GM23248 (cell line): ENCODE measurements at regions not wholly inside any gene's neighbourhood (a gene's known extent, or its start where the extent isn't known, plus 50 kb on each side); places are given as distances from the start of the nearest gene placed in this dataset.

ENCODE experiments used
- DNase-seq: peaks from one replicate; pipeline ENCODE4 v3.0.0-alpha.2; 2015
- H2AFZ ChIP-seq: fragments of 200-600 bp; sonication (generic); 2 replicates; pipeline ENCODE4 v1.6.1; 2016; ENCODE audit warnings: antibody characterized with exemption
- H3F3A ChIP-seq: fragments of 200-600 bp; sonication (generic); 2 replicates; pipeline ENCODE4 v1.6.1; 2016; ENCODE audit warnings: mild to moderate bottlenecking, antibody characterized with exemption, mixed run types; ENCODE audit not compliant: insufficient read depth
- H3K27ac ChIP-seq: fragments of 200-600 bp; sonication (generic); 2 replicates; pipeline ENCODE4 v1.5.1; 2016; ENCODE audit warnings: mild to moderate bottlenecking
- H3K27me3 ChIP-seq: fragments of 200-600 bp; sonication (generic); replicated peaks from 2 replicates; pipeline ENCODE4 v1.6.1; 2016; ENCODE audit warnings: mild to moderate bottlenecking; ENCODE audit not compliant: insufficient read depth
- H3K36me3 ChIP-seq: fragments of 200-600 bp; sonication (generic); 2 replicates; pipeline ENCODE4 v1.6.1; 2016; ENCODE audit warnings: low read depth, mild to moderate bottlenecking
- H3K4me1 ChIP-seq: fragments of 200-600 bp; sonication (generic); 2 replicates; pipeline ENCODE4 v1.6.1; 2016; ENCODE audit warnings: mild to moderate bottlenecking; ENCODE audit not compliant: insufficient read depth
- H3K4me2 ChIP-seq: fragments of 200-600 bp; sonication (generic); one replicate; pipeline ENCODE4 v1.6.1; 2016; ENCODE audit warnings: mild to moderate bottlenecking; ENCODE audit not compliant: unreplicated experiment
- H3K4me3 ChIP-seq: fragments of 200-600 bp; sonication (generic); 2 replicates; pipeline ENCODE4 v1.5.1; 2016; ENCODE audit warnings: mild to moderate bottlenecking
- H3K79me2 ChIP-seq: fragments of 200-600 bp; sonication (generic); 2 replicates; pipeline ENCODE4 v1.6.1; 2016; ENCODE audit warnings: mild to moderate bottlenecking; ENCODE audit not compliant: insufficient read depth
- H3K9ac ChIP-seq: fragments of 200-600 bp; sonication (generic); 2 replicates; pipeline ENCODE4 v1.6.1; 2016; ENCODE audit warnings: mild to moderate bottlenecking
- H3K9me2 ChIP-seq: fragments of 200-600 bp; sonication (generic); 2 replicates; pipeline ENCODE4 v1.6.1; 2016; ENCODE audit warnings: mixed run types, mild to moderate bottlenecking, moderate library complexity; ENCODE audit not compliant: insufficient read depth
- H3K9me3 ChIP-seq: fragments of 200-600 bp; sonication (generic); one replicate; pipeline ENCODE4 v1.6.1; 2017; ENCODE audit warnings: low read depth
- H4K20me1 ChIP-seq: fragments of 200-600 bp; sonication (generic); 2 replicates; pipeline ENCODE4 v1.6.0; 2016; ENCODE audit not compliant: insufficient read depth
- EZH2 ChIP-seq: fragments of 200-600 bp; sonication (generic); IDR thresholded peaks from 2 replicates; pipeline ENCODE4 v1.6.1; 2018; ENCODE audit warnings: antibody characterized with exemption, mild to moderate bottlenecking; ENCODE audit not compliant: insufficient read depth, poor library complexity, severe bottlenecking
- EZH2phosphoT487 ChIP-seq: fragments of 200-600 bp; sonication (generic); IDR thresholded peaks from 2 replicates; pipeline ENCODE4 v1.6.1; 2018; ENCODE audit warnings: antibody characterized with exemption, moderate library complexity, mild to moderate bottlenecking, low read depth; ENCODE audit not compliant: insufficient read depth
- whole genome bisulfite sequencing, 2 experiments: methylation state at CpG; one replicate each; pipeline ENCODE4 v1.1.6; 2015 to 2017; ENCODE audit warnings: low lambda C conversion rate in 2 of 2, low coverage in 1 of 2; ENCODE audit errors: missing lambda C conversion rate in 2 of 2; 5-methylcytosine and 5-hydroxymethylcytosine counted together
- in situ Hi-C: fragments of 300-500 bp; cut with MboI; formaldehyde crosslinking; loops from 2 replicates; pipeline ENCODE4 v1.15.0; 2020

DNA sequence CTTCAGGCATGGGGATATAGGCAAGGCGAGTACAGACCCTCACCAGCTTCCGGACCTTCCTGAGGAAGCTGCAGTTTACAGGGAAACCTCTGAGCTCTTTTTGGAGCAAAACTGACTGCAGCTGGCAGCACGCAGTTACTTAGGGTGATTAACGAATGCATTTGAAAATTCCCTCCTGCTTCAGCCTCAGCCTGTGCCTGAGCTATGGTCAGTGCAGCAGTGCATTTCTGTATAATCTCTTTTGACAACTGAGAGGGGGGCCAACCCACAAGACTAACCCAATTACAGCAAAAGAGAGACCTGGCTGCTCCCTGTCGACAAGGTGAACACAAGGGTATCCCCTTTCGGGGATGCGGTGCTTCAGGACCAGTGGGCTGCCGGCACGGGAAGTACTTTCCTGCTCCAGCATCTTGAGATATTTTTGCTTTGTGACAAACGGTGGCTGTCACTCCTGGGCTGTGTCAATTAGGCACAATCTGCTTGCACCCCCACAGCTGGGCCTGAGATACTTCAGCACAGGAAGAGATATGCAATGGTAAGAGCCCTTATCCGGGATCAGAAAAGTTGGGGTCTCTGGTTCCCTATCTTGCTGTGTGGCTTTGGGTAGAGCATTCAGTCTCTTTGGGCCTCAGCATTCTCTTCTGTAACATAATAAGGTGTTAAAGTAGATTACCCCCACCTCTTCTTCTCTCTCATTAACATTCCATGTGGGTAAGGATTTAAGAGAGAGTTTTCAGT, 141.0 kb downstream of the TMEM17 start:
- Histone ChIP-seq H3K9me3 (no peaks in the 10 kb centered on the region), H2AFZ (no peak overlapping the region), H3K36me3 (no peaks in the 10 kb centered on the region), H3K27me3 (no peaks in the 10 kb centered on the region; the same call in 1 of the 2 replicates), H3K79me2 (no peaks in the 10 kb centered on the region), H3K4me1 (no peaks in the 10 kb centered on the region), H3K27ac (no peak overlapping the region), H3F3A (no peaks in the 10 kb centered on the region), H3K9ac (no peak overlapping the region), H3K4me2 (no peak overlapping the region), H4K20me1 (no peaks in the 10 kb centered on the region), H3K4me3 (no peak overlapping the region), H3K9me2 (no peaks in the 10 kb centered on the region)
- 62 to 64% methylated on average over 11 of the region's 11 CpGs for WGBS, 2 experiments
- DNase-seq: no peak
- TF ChIP-seq EZH2phosphoT487: no peak
- TF ChIP-seq EZH2: no peak
- in situ Hi-C loops: no loop called here

DNA sequence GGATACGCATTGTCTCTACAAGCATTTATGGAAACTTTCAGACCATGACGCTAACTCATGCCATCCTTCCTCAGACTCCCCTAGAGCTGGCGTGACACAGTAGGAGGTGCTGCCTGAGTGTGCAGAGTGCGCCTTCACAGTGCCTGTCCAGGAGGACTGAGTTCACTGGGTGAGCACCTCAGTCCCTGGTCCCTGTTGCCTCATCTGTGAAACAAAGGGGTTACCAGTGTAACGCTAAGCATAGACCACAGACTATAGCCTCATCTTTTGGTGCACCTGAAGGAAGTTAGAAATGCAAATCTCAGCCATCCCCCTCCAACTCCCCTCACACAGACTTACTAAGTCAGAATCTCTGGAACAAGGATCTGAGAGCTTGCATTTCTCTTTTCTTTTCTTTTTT, 142.8 kb downstream of the TMEM17 start:
- no peak overlapping the region for H3K4me3 ChIP-seq
- H3K79me2 ChIP-seq: no peaks in the 10 kb centered on the region
- 74 to 78% methylated on average over 5 of the region's 5 CpGs for WGBS, 2 experiments
- H3F3A ChIP-seq: no peaks in the 10 kb centered on the region
- no peaks in the 10 kb centered on the region for H3K36me3 ChIP-seq
- no peak overlapping the region for H3K4me2 ChIP-seq
- no peaks in the 10 kb centered on the region for H3K9me2 ChIP-seq
- no peaks in the 10 kb centered on the region for H4K20me1 ChIP-seq
- no peaks in the 10 kb centered on the region; the same call in 1 of the 2 replicates for H3K27me3 ChIP-seq
- H3K9ac ChIP-seq: no peak overlapping the region
- no peak for DNase-seq
- no peaks in the 10 kb centered on the region for H3K9me3 ChIP-seq
- no peak overlapping the region for H2AFZ ChIP-seq
- no peak overlapping the region for H3K27ac ChIP-seq
- no peak for TF ChIP-seq EZH2phosphoT487
- TF ChIP-seq EZH2: no peak
- in situ Hi-C loops: no loop called here
- no peaks in the 10 kb centered on the region for H3K4me1 ChIP-seq

DNA sequence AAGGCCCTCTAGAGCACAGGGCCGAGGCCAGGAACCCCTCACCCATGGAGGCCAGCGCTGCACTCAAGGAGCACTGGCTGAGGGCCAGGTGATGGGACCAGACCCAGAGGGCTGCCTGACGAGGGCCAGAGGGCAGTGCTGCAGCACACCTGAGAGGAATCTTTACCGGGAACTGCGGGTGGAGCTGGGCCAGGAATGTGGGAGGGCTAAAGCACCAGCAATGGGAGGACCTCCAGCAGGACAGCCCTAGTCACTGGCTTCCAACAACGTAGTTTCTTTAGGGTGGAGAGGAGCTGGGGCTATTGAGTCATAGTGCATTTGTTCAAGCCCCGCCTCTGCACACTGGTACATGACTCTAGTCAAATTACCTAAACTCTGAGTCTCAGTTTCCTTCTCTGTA, 143.4 kb downstream of the TMEM17 start:
- H3K9me3 ChIP-seq: no peaks in the 10 kb centered on the region

DNA sequence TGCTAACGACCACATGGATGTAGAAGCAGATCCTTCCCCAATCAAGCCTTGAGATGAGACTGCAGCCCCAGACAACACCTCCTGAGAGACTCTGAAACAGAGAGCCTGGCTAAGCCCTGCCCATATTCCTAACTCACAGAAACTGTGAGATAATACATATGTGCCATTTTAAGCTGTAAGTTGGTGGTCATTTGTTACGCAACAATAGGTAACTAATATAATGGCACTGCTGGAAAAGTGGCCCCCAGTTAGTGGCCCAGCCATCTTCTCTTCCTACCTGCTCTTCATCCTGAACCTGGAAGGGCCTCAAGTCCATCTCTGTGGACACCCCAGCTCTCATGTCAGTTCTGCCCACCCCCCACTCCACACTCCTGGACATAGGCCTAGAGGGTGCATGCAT, 144.0 kb downstream of the TMEM17 start:
- Histone ChIP-seq H3K9me2 (no peaks in the 10 kb centered on the region), H3K27me3 (no peaks in the 10 kb centered on the region; the same call in 1 of the 2 replicates), H3K4me2 (no peak overlapping the region), H3K4me1 (no peaks in the 10 kb centered on the region), H2AFZ (no peak overlapping the region), H4K20me1 (no peaks in the 10 kb centered on the region), H3K27ac (no peak overlapping the region), H3K9ac (no peak overlapping the region), H3K9me3 (no peaks in the 10 kb centered on the region), H3K79me2 (no peaks in the 10 kb centered on the region), H3K4me3 (no peak overlapping the region), H3F3A (no peaks in the 10 kb centered on the region), H3K36me3 (no peaks in the 10 kb centered on the region)
- TF ChIP-seq EZH2 (no peak), EZH2phosphoT487 (no peak)
- DNase-seq: no peak
- in situ Hi-C loops: no loop called here
- 86 to 88% methylated on average over 2 of the region's 2 CpGs for WGBS, 2 experiments

More for the DNA sequence above, 143.4 kb downstream of the TMEM17 start:
- Histone ChIP-seq H3K79me2 (no peaks in the 10 kb centered on the region), H4K20me1 (no peaks in the 10 kb centered on the region), H3K4me3 (no peak overlapping the region), H3K27ac (no peak overlapping the region), H2AFZ (no peak overlapping the region), H3K27me3 (no peaks in the 10 kb centered on the region; the same call in 1 of the 2 replicates), H3K4me1 (no peaks in the 10 kb centered on the region), H3K4me2 (no peak overlapping the region), H3F3A (no peaks in the 10 kb centered on the region), H3K9ac (no peak overlapping the region), H3K9me2 (no peaks in the 10 kb centered on the region), H3K36me3 (no peaks in the 10 kb centered on the region)
- no peak for TF ChIP-seq EZH2phosphoT487
- TF ChIP-seq EZH2: no peak
- WGBS, 2 experiments: 44 to 48% methylated on average over 7 of the region's 7 CpGs
- in situ Hi-C loops: no loop called here
- DNase-seq: peak; percentile 16
